Hematopoietic multipotent progenitor cell (in vitro differentiated cells): ENCODE measurements at regions not wholly inside any gene's neighbourhood (a gene's known extent, or its start where the extent isn't known, plus 50 kb on each side); places are given as distances from the start of the nearest gene placed in this dataset.

Experiments used
- DNase-seq, 3 donors: peaks; one replicate each; pipeline ENCODE4 v3.0.0-alpha.2; 2011 to 2015; ENCODE audit warnings: low read depth in 2 of 3, low spot score in 2 of 3

GRCh38 chrX:35858361-35858760, 60.2 kb downstream of the MAGEB16 start:
- no peak for DNase-seq

GRCh38 chrX:35858906-35859305, 60.6 kb upstream of the CFAP47 start:
- DNase-seq, result no peak

GRCh38 chrX:35868501-35868900, 51.0 kb upstream of the CFAP47 start:
- DNase-seq, result peak in 2 of 3 donors; percentile 15 to 20
